ENCODE measurements at regions not wholly inside any gene's neighbourhood (a gene's known extent, or its start where the extent isn't known, plus 50 kb on each side); places are given as distances from the start of the nearest gene placed in this dataset.

GRCh38 chr1:201675143-201675542 lies 136.2 kb downstream of the NAV1 start:
- H3K4me3 ChIP-seq (ENCODE audit: control insufficient read depth, low read depth, low read length): no peak overlapping the region
- DNase-seq (ENCODE audit: low read depth): no peak
- TF ChIP-seq CTCF (conservative IDR thresholded peaks at IDR 0.05; ENCODE audit: control insufficient read depth, insufficient read depth, low read depth, low read length): no peak

GRCh38 chr1:201676197-201676596 lies 137.3 kb downstream of the NAV1 start:
- peak; percentile 31 for DNase-seq (ENCODE audit: low read depth)
- no peak overlapping the region for H3K4me3 ChIP-seq (ENCODE audit: control insufficient read depth, low read depth, low read length)
- no peak for TF ChIP-seq CTCF (conservative IDR thresholded peaks at IDR 0.05; ENCODE audit: control insufficient read depth, insufficient read depth, low read depth, low read length)

DNA sequence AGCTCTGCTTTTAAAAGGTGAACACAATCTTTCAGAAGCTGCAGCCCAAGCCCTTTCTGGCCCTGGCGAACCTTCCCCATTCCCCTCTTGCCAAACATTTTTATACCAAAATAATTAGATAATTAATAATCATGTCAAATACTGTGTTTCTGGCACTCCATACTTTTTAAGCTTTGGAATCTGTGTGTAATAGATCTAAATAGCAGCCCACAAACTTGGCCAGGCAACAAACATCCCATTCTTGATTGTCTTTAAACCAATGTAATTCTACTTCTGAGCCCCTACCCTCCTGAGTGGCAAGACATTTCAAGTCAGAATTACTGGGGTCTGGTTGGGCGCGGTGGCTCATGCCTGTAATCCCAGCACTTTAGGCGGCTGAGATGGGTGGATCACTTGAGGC lies 137.7 kb downstream of the NAV1 start:
- TF ChIP-seq CTCF (conservative IDR thresholded peaks at IDR 0.05; ENCODE audit: control insufficient read depth, insufficient read depth, low read depth, low read length): no peak
- DNase-seq (ENCODE audit: low read depth): no peak
- no peak overlapping the region for H3K4me3 ChIP-seq (ENCODE audit: control insufficient read depth, low read depth, low read length)

DNA sequence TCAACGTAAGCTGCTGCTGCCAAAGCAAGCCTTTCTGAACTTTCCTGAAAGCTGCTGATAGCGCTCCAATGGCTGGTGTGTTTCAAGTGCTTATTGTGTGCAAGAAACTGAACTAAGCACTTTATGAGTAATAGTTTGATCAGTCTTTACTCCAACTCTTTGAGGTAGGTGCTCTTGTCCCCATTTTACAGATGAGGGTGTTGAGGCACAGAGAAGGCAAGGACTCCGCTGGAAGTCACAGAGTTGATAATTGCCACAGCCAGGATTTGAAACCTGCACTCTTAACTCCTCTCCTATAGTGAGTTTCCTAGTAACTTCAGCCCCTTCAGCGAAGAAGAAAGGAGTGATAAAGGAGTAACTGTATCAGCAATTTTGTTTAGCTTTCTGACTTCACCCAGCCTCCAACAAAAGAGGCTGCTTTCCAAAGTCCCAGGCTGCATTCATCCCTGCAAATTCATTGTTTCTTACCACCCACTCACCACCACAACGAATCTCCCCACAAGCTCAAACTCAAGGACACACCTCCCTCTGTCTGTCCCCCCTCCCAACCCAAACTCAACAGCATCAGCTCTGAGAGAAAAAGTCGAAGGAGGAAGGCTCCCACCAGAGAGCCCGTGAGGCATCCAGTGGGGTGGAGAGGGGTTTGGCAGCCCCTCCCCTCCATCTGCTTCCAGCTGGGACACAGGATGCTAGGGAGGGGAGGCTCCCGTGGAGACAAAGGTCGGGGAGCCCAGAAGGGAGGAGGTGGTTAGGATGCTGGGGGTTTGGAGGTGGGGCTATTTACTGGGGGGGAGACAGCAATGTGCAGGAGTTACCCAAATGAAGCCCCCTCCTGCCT lies 139.6 kb downstream of the NAV1 start:
- H3K4me3 ChIP-seq (ENCODE audit: control insufficient read depth, low read depth, low read length): no peak overlapping the region
- no peak for TF ChIP-seq CTCF (conservative IDR thresholded peaks at IDR 0.05; ENCODE audit: control insufficient read depth, insufficient read depth, low read depth, low read length)
- peak; percentile 33 for DNase-seq (ENCODE audit: low read depth)

DNA sequence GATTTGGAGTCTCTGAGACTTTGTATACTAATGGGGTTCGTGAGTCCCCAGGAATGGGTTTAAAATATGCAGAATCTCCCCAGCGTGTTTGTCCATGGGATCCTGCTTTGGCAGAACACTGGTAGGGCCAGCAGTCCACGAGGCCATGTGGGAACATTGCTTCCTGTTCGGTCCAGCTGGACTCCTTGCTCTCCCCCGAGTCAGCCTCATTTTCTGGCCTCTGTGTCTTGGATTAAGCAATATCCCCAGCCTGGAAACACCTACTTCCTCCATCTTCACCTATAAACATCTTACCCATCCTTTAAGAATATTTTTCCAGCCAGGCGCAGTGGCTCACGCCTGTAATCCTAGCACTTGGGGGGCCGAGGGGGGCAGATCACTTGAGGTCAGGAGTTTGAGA lies 142.4 kb downstream of the NAV1 start:
- H3K4me3 ChIP-seq (ENCODE audit: control insufficient read depth, low read depth, low read length): no peak overlapping the region
- TF ChIP-seq CTCF (conservative IDR thresholded peaks at IDR 0.05; ENCODE audit: control insufficient read depth, insufficient read depth, low read depth, low read length): no peak
- no peak for DNase-seq (ENCODE audit: low read depth)

- no peak for TF ChIP-seq CTCF (conservative IDR thresholded peaks at IDR 0.05; ENCODE audit: control insufficient read depth, insufficient read depth, low read depth, low read length)
- DNase-seq (ENCODE audit: low read depth): no peak
- no peak overlapping the region for H3K4me3 ChIP-seq (ENCODE audit: control insufficient read depth, low read depth, low read length)
Measured at GRCh38 chr1:201682964-201683363, 144.0 kb downstream of the NAV1 start.
